PC-3 (cell line): ENCODE measurements at regions not wholly inside any gene's neighbourhood (a gene's known extent, or its start where the extent isn't known, plus 50 kb on each side); places are given as distances from the start of the nearest gene placed in this dataset.

Experiments
- ATAC-seq: fragments of 200-7000 bp; cut with Tn5 transposase; 2 replicates; pipeline ENCODE4 v1.9.1; 2020; ENCODE audit warnings: mild to moderate bottlenecking, moderate library complexity
- BruUV-seq: library from RNA; stranded (reverse); fragments of 400-500 nt; replicated peaks from 2 replicates; lab custom pipeline; 2021; lab: Mats Ljungman, UMichigan
- CTCF ChIA-PET: fragments of 300-600 bp; sonication (Branson Sonifier 250); formaldehyde crosslinking; loops from one replicate; lab custom pipeline; 2022; ENCODE audit warnings: antibody characterized with exemption; lab: Charles Lee
- POLR2A ChIA-PET: fragments of 300-600 bp; sonication (Branson Sonifier 250); formaldehyde crosslinking; loops from one replicate; lab custom pipeline; 2022; ENCODE audit warnings: antibody characterized with exemption; ENCODE audit not compliant: unreplicated experiment; lab: Charles Lee
- DNase-seq: peaks from one replicate; pipeline ENCODE4 v3.0.0-alpha.2; 2015
- H2AFZ ChIP-seq: fragments of 300-600 bp; sonication (generic); 2 replicates; pipeline ENCODE4 v1.6.0; 2016; ENCODE audit warnings: antibody characterized with exemption, low read length
- H3F3A ChIP-seq: fragments of 300-600 bp; sonication (generic); one replicate; pipeline ENCODE4 v1.6.0; 2017; ENCODE audit warnings: antibody characterized with exemption, low read length, control low read depth, mild to moderate bottlenecking; ENCODE audit not compliant: unreplicated experiment
- H3K27ac ChIP-seq: fragments of 300-600 bp; sonication (generic); 2 replicates; pipeline ENCODE4 v1.5.1; 2016; ENCODE audit warnings: mild to moderate bottlenecking, low read length
- H3K27me3 ChIP-seq: fragments of 300-600 bp; sonication (generic); 2 replicates; pipeline ENCODE4 v1.6.1; 2016; ENCODE audit warnings: low read length, mixed read lengths
- H3K36me3 ChIP-seq: fragments of 300-600 bp; sonication (generic); 2 replicates; pipeline ENCODE4 v1.6.1; 2016; ENCODE audit warnings: low read depth, mixed run types, low read length, mixed read lengths
- H3K4me1 ChIP-seq: fragments of 300-600 bp; sonication (generic); 2 replicates; pipeline ENCODE4 v1.5.1; 2016; ENCODE audit warnings: low read length; ENCODE audit not compliant: insufficient read depth
- H3K4me2 ChIP-seq: fragments of 300-600 bp; sonication (generic); 2 replicates; pipeline ENCODE4 v1.6.0; 2016; ENCODE audit warnings: low read length
- H3K4me3 ChIP-seq: fragments of 300-600 bp; sonication (generic); 2 replicates; pipeline ENCODE4 v1.5.1; 2016; ENCODE audit warnings: mild to moderate bottlenecking, low read length, mixed read lengths
- H3K79me2 ChIP-seq: fragments of 300-600 bp; sonication (generic); 2 replicates; pipeline ENCODE4 v1.6.1; 2017; ENCODE audit warnings: low read length, mixed read lengths
- H3K9ac ChIP-seq: fragments of 300-600 bp; sonication (generic); 2 replicates; pipeline ENCODE4 v1.6.0; 2016; ENCODE audit warnings: mild to moderate bottlenecking, low read length
- H3K9me2 ChIP-seq: fragments of 300-600 bp; sonication (generic); replicated peaks from 2 replicates; pipeline ENCODE4 v1.6.1; 2016; ENCODE audit warnings: mixed run types, low read length, mixed read lengths
- H3K9me3 ChIP-seq: fragments of 300-600 bp; sonication (generic); 2 replicates; pipeline ENCODE4 v1.6.1; 2016; ENCODE audit warnings: low read length, mixed read lengths
- H4K20me1 ChIP-seq: fragments of 300-600 bp; sonication (generic); 2 replicates; pipeline ENCODE4 v1.6.1; 2016; ENCODE audit warnings: low read length, mixed read lengths
- EZH2 ChIP-seq: fragments of 300-600 bp; sonication (generic); IDR thresholded peaks from one replicate; pipeline ENCODE4 v1.6.1; 2017; ENCODE audit warnings: antibody characterized with exemption, mild to moderate bottlenecking, low read length; ENCODE audit not compliant: unreplicated experiment
- EZH2phosphoT487 ChIP-seq: fragments of 300-600 bp; sonication (generic); IDR thresholded peaks from 2 replicates; pipeline ENCODE4 v1.6.1; 2018; ENCODE audit warnings: mild to moderate bottlenecking, antibody characterized with exemption, low read length, borderline replicate concordance
- intact Hi-C: fragments of 100-400 bp; cut with micrococcal nuclease; formaldehyde crosslinking; loops from 2 replicates; pipeline ENCODE4 v1.9.0; 2023
- TF ChIP-seq, protein P1 (sequence below): fragments of 300-600 bp; sonication (generic); conservative IDR thresholded peaks from 2 replicates; pipeline ENCODE4 v1.5.1; 2017; ENCODE audit warnings: antibody characterized with exemption, low read depth, mild to moderate bottlenecking, low read length

GRCh38 chr12:59115995-59116394, 195.7 kb upstream of the LRIG3 start:
- no peaks in the 10 kb centered on the region for H3K79me2 ChIP-seq
- CTCF ChIA-PET = interaction anchor here (0.8 kb wide), 1 partner anchor 34 kb away, joined by 3 read pairs; no protein-coding TSS in a partner anchor
- peaks cover 24% of the 10 kb centered on the region for H3K4me1 ChIP-seq
- H3K36me3 ChIP-seq = no peaks in the 10 kb centered on the region
- no peak overlapping the region for H3K4me2 ChIP-seq
- TF ChIP-seq EZH2phosphoT487 = no peak
- no peak for TF ChIP-seq EZH2
- TF ChIP-seq, protein P1, sequence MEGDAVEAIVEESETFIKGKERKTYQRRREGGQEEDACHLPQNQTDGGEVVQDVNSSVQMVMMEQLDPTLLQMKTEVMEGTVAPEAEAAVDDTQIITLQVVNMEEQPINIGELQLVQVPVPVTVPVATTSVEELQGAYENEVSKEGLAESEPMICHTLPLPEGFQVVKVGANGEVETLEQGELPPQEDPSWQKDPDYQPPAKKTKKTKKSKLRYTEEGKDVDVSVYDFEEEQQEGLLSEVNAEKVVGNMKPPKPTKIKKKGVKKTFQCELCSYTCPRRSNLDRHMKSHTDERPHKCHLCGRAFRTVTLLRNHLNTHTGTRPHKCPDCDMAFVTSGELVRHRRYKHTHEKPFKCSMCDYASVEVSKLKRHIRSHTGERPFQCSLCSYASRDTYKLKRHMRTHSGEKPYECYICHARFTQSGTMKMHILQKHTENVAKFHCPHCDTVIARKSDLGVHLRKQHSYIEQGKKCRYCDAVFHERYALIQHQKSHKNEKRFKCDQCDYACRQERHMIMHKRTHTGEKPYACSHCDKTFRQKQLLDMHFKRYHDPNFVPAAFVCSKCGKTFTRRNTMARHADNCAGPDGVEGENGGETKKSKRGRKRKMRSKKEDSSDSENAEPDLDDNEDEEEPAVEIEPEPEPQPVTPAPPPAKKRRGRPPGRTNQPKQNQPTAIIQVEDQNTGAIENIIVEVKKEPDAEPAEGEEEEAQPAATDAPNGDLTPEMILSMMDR = no peak
- intact Hi-C loops = no loop called here
- H2AFZ ChIP-seq = no peak overlapping the region
- H3K9me2 ChIP-seq = no peaks in the 10 kb centered on the region
- no peaks in the 10 kb centered on the region for H3K27me3 ChIP-seq
- no peaks in the 10 kb centered on the region for H3F3A ChIP-seq
- no TSS peak for BruUV-seq
- H3K4me3 ChIP-seq = no peak overlapping the region
- no peak overlapping the region for H3K27ac ChIP-seq
- DNase-seq (no peak), ATAC-seq (no peak)
- H3K9me3 ChIP-seq = no peaks in the 10 kb centered on the region
- no peak overlapping the region for H3K9ac ChIP-seq
- POLR2A ChIA-PET = no interaction called here
- no peaks in the 10 kb centered on the region for H4K20me1 ChIP-seq

GRCh38 chr12:59115526-59115925, 195.2 kb upstream of the LRIG3 start:
- Histone ChIP-seq H3K4me2 (no peak overlapping the region), H4K20me1 (no peaks in the 10 kb centered on the region), H3F3A (no peaks in the 10 kb centered on the region), H3K79me2 (no peaks in the 10 kb centered on the region), H3K9me2 (no peaks in the 10 kb centered on the region), H2AFZ (no peak overlapping the region), H3K4me1 (peaks cover 23% of the 10 kb centered on the region), H3K4me3 (no peak overlapping the region), H3K27ac (no peak overlapping the region), H3K9me3 (no peaks in the 10 kb centered on the region), H3K27me3 (no peaks in the 10 kb centered on the region), H3K36me3 (no peaks in the 10 kb centered on the region), H3K9ac (no peak overlapping the region)
- intact Hi-C loops = no loop called here
- ChIA-PET CTCF (interaction anchor here (0.6 to 0.8 kb wide), 2 partner anchors 34 to 36 kb away, joined by 3 read pairs; no protein-coding TSS in a partner anchor), POLR2A (no interaction called here)
- TF ChIP-seq, protein P1 = no peak
- TF ChIP-seq EZH2phosphoT487 (no peak), EZH2 (no peak)
- no TSS peak for BruUV-seq
- ATAC-seq (no peak), DNase-seq (no peak)

DNA sequence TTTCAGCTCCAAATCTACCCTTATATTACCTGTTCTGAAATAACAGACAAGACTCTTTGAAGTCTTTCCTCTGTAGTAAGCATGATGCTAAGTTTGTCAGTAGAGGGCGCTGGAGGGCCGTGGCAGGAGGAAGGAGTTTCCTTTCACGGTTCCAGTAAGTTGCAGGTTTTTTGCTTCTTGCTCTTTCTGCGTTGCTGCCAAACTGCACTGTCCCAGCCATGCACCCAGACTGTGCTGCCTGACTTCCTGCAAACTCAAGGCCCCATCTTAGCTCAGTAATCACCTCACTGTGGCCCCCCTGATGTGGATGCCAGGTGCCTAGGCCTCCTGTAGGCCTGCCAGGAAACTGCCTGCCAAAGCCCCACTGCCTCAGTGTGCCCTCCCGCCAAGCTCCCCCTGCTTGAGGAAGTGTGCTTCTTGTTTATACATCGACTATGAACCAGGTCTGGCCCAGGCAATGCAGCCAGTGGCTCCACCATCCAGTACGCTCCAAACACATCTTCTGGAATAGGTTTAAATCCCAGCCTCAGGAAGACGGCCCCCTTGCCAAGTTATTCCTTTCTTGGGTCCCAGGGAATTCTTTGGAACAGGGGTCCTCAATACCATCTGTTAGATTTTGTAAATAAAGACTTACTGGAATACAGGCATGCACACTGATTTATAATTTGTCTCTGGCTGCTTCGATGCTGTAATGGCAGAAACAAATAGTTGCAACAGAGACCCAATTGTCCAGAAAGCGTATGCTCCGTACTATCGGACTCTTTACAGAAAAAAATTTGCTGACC, 193.7 kb upstream of the LRIG3 start:
- Histone ChIP-seq H3F3A (no peaks in the 10 kb centered on the region), H3K9ac (no peak overlapping the region), H3K4me2 (0 out of 2 replicates have a peak overlapping the region, but pooled peaks have one; percentile 12), H3K9me3 (no peaks in the 10 kb centered on the region), H3K9me2 (no peaks in the 10 kb centered on the region), H3K27ac (no peak overlapping the region), H3K4me1 (0 out of 2 replicates have a peak, but pooled peaks cover 8% of the 10 kb centered on the region), H2AFZ (peak overlapping the region; percentile 60), H3K79me2 (no peaks in the 10 kb centered on the region), H4K20me1 (no peaks in the 10 kb centered on the region), H3K36me3 (no peaks in the 10 kb centered on the region), H3K27me3 (no peaks in the 10 kb centered on the region), H3K4me3 (no peak overlapping the region)
- no TSS peak for BruUV-seq
- DNase-seq (peak; percentile 84), ATAC-seq (peak; percentile 94)
- ChIA-PET CTCF (interaction anchor here (1.0 to 1.4 kb wide), 2 partner anchors 36 to 51 kb away, joined by 5 read pairs; no protein-coding TSS in a partner anchor), POLR2A (no interaction called here)
- TF ChIP-seq EZH2phosphoT487 (no peak), EZH2 (no peak)
- TF ChIP-seq, protein P1 = peak; percentile 94
- intact Hi-C loops = loop anchor here (1.0 kb wide), 1 partner anchor 36 kb away; no protein-coding TSS in a partner anchor
